GM18511 (cell line): ENCODE measurements at regions not wholly inside any gene's neighbourhood (a gene's known extent, or its start where the extent isn't known, plus 50 kb on each side); places are given as distances from the start of the nearest gene placed in this dataset.

Source experiments
- ATAC-seq: cut with Tn5 transposase; IDR thresholded peaks from one replicate; pipeline ENCODE4 v1.9.1; 2021; ENCODE audit warnings: mild to moderate bottlenecking, moderate library complexity; ENCODE audit not compliant: unreplicated experiment

DNA sequence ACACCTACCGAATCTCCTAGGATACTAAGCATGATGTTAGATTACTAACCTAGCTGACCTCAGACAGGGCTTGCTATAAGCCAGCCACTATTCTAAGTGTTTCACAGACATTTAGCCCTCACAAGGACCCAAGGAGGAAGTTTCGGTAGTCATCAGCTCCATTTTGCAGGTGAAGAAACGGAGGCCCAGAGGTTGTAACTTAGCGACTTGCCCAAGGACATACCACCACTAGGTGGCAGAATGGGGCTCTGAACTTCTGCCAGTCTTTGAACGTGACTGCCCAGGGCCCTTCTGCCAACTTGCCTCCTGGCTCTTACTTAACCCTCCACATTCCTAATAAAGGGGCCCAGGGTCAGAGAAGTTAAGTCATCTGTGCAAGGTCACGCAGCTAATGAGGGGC is 283.5 kb downstream of the C1orf94 start:
- no peak for ATAC-seq

DNA sequence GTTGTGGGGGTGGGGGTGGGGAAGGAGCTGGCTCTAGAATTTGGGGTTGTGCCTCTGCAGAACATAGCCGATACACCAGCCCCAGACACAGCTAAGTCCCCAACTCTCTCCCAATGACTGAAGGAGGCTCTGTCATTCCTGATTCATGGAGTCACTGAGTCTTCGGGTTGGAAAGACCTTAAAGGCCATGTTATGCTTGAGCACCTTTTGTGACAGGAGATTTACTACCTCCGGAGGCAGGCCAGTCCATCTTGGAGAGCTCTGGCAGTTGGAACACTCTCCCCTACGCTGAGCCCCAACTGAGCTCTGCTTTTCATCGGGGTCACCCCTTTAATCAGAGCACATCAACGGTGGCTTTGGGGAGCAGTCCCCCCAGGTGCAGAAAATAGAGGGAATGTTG is 284.4 kb upstream of the GJB5 start:
- no peak for ATAC-seq

- ATAC-seq = no peak
Observed at GRCh38 chr1:34474566-34474965, 280.3 kb upstream of the GJB5 start.

DNA sequence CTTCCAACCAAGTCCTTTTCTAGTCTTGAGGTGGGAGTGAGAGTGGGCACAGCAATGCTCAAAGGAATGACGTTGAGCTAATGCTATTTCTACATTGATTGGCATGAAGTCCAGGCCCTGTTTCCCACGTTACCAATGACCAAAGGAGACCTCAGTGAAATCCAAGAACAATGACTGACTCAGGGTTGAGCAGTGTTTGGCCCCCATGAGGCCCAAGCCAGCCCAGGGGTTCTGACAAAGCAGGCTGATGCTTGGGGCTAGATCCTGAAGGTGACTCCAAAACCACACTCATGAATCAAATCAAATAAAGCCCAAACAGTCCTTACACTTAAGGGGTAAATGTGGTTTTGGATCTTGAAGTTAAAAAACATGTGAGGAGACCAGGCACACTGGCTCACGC is 278.5 kb upstream of the GJB5 start:
- no peak for ATAC-seq

- ATAC-seq = no peak
Observed at GRCh38 chr1:34477632-34478141, 277.2 kb upstream of the GJB5 start.

DNA sequence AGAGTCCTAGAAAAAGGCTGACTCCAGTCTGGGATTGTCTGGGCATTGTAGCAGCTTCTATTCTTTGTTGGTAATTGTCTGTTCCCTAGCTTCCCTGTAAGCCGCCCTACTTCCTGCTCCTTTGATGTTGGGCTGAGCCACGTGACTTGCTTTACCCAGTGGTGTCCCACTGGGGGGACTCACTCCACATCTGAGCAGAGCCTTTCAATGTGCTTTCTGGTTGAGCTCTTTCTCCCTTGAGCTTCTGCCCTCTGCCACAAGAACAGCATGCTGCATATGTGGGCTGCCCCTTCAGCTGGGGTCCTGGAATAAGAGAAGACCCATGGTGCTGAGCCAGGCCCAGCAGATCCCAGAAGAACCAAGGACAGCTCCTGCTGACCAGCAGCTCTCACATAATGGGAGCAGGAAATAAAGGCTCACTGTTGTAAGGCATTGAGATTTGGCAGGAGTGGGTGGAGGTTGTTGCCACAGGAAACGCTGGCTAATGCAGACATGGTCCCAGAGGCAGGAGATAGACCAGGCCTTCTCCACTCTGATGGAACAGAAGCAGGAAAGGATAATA is 276.3 kb upstream of the GJB5 start:
- no peak for ATAC-seq

DNA sequence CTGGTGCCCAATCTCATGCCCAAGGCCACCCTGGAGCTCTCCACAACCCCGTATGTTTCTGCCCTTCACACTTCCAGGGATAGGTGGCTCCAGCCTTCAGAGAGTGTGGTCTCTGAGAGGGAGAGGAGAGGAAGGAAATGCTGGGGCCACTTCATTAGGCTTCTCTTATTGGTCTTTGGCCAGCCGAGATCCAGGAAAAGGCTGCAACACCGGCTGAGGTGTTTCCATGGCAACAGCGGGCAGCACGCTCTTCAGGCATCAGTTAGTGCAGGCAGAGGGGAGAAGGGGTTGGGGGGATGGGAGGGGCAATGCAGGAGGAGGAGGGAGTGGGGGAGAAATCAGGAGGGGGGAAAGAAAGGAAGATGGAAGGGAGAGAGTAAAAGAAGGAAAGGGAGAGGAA is 275.1 kb upstream of the GJB5 start:
- no peak for ATAC-seq

- no peak for ATAC-seq
Observed at GRCh38 chr1:34488080-34488708, 266.7 kb upstream of the GJB5 start.

GRCh38 chr1:34500451-34500850 is 254.4 kb upstream of the GJB5 start:
- no peak for ATAC-seq

DNA sequence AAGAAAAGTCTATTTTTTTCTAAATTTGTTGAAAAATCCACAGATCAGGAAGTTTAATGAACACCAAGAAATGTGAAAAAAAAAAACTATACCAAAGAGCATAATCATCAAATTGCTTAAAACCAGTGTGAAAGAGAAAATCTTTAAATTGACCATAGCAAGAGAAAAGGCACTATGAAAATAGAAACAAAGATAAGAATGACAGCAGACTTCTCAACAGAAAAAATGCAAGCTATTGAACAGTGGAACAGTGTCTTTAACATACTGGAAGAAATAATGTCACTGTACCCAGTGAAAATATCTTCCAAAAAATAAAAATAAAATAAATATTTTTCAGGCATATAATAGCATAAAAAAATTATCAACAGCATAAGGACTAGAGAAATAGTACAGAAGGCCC is 243.0 kb upstream of the GJB5 start:
- ATAC-seq = no peak

DNA sequence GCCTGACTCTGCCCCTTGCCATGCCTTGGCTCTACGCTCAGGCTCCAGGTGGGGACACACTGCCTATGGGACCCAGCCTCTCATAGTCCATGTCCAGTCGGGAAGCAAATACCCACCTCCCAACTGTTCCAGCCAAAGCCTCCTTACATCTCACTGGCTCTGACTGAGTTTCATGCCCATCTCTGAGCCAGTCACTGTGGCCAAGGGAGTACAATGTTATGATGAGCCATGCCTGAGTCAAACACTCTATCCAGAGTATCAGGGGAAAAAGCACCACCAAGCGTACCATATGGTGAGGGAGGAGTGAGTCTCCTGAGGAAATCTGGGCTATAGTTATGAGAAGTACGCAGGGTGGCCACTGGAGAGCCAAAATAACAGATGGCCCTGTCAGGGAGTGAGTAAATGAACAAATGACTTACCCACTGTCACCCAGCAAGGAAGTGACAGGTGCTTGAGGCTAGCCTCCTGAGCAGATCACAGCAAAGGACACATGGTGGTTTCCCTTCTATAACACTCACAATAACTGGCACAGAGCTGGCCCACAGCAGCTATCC is 236.6 kb upstream of the GJB5 start:
- ATAC-seq = no peak

DNA sequence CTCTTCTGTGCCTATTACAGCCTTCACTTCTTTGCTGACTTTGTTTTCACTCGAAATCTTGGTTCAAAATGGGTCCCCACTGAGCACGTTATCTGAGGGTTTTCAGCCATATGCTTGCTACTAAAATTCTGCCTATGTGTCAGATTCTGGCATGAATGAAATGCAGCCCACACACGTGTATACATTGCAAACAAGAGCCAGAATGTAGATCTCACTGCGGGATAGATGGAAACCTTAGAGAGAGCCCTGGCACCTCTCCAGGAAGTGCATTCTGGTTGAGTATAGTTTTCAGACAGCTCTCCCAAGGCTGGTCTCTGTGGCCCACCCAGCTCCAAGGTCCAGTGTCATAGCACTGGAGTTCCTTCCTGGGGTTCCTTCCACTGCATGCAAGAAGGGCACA is 234.7 kb upstream of the GJB5 start:
- ATAC-seq = no peak

GRCh38 chr1:34524783-34525182 is 230.1 kb upstream of the GJB5 start:
- no peak for ATAC-seq

DNA sequence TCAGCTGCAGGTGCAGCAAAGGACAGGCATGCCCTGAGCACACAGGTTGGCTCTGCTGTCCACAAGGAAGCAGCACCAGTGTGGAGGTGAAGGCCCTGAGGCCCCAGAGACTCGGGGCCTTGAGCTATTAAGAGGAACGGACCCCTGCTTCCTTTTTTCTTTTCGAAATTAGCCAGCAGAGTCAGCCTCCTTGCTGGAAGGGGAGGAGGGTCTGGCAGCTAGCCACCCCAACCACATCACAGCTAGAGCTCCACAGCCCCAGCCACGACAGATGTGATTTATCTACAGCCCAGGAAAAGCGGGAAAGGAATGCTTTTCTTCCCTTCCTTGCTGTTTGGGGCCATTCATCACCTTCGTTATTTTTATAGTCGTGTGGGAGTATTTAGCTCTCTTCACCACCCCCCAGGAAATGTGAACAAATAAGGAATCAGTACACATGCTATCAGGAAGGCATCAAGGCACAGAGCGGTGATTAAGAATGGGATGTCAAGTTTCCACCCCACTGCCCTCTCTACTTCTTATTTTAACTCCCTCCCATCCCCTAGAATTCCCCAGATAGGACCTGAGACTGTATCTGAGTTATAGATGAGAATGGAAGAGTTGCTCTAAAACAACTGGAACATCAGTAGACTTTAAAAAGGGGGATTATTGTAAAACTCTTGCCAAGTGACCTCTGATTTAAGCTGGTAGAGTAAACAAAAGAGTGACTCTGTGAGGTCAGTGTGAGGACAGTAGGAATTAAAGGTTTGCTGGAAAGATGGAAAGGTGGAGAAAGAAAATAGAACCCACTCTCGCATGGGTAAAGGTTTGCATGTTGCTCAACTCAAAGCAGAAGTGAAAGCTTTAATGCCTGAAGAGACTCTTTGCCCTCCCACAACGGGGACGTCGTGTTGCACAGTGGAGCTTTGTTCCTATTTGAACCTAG is 224.7 kb upstream of the GJB5 start:
- no peak for ATAC-seq

DNA sequence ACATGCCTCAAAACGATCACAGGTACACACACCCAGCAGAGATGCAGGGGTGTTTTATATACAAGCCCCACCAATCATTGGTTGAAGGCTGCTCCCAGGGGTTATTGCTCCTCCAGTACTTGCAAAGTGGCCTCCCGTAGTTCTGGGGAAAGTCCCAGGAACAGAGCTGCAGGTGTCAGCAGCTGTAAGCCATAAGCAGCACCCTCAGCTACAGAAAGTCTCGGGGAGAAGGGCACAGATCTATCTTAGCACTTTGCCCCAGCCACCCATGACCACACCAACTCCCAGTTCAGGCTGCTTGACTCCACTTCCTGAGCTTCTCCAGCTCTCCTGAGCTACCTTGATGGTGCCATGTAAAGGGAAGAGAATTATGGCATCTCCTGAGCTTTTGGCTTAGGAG is 222.7 kb upstream of the GJB5 start:
- ATAC-seq = peak; percentile 42

- ATAC-seq = no peak
Observed at GRCh38 chr1:34538481-34538880, 216.4 kb upstream of the GJB5 start.

GRCh38 chr1:34547046-34547674 is 207.7 kb upstream of the GJB5 start:
- ATAC-seq = no peak

DNA sequence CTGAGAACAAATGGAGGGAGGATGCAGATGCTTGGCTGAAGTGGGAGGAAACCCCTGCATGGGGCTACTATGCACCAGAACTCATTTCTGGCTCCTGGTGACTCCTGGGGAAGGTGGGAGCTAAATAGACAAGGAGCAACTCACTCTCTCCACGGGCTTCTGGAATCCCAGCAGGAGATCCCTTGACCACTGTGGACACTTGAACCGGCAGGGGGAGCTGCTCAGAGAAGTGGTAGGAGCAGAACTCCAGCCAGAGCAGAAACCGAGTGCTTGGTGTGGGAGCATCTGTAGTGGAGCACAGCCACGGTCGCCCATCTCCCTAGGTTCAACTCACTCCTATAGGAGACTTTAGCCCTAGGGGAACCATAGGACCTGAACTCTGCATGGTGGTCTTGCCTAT is 205.6 kb upstream of the GJB5 start:
- ATAC-seq = no peak

DNA sequence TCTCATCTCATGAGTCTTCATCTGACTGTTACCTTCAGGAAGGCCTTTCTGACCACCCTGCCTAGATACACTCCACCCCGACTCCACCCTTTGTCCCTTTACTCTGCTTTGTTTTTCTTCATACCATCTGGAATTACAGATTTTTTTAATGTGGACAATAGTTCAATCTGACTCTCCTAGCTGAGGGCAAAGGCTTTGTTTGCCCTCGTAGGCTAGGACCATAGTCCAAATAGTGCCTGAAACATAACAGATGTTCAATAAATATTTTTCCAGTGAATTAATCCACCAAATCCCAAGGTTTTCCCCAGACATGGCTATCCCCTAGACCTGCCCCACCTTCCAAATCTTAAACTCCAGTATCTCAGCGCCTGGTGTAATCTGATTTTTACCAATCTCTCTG is 176.5 kb upstream of the GJB5 start:
- ATAC-seq = no peak

DNA sequence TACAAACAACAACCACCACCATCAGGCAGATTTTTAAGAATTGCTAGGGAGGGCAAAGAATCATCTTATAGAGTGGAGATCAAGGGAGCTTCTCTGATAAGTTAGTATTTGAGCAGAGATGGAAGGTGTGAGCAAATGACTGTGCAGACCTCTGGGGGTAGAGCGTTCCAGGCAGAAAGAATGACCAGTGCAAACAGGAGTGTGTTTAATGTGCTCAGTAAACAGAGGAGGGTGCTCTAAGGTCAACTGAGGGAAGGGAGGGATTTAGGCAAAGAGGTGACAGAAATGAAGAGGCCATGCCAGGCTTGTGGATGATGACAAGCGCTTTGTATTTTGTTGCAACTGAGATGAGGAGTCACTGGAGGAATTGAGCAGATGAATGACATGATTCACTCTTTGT is 172.5 kb upstream of the GJB5 start:
- ATAC-seq = no peak

GRCh38 chr1:34587761-34588160 is 167.1 kb upstream of the GJB5 start:
- ATAC-seq = no peak
